ENCODE measurements at regions not wholly inside any gene's neighbourhood (a gene's known extent, or its start where the extent isn't known, plus 50 kb on each side); places are given as distances from the start of the nearest gene placed in this dataset.

- no peak for TF ChIP-seq RAD21 (conservative IDR thresholded peaks at IDR 0.05 in 1 of 2, IDR thresholded peaks at IDR 0.05 in 1 of 2)
- TF ChIP-seq CTCF (IDR thresholded peaks at IDR 0.05) = no peak
- TF ChIP-seq HDAC2 (IDR thresholded peaks at IDR 0.05) = no peak
- TF ChIP-seq EP300 (IDR thresholded peaks at IDR 0.05) = no peak
- TF ChIP-seq NR3C1 (IDR thresholded peaks at IDR 0.05) = no peak
- no peak for TF ChIP-seq REST (IDR thresholded peaks at IDR 0.05)
- TF ChIP-seq CEBPB (IDR thresholded peaks at IDR 0.05) = no peak
- TF ChIP-seq RFX5 (IDR thresholded peaks at IDR 0.05) = no peak
- no peak for TF ChIP-seq RNF2 (IDR thresholded peaks at IDR 0.05; ENCODE audit: borderline replicate concordance, low read depth)
- no peak for TF ChIP-seq KDM5A (IDR thresholded peaks at IDR 0.05)
- no peak for TF ChIP-seq EHMT2 (IDR thresholded peaks at IDR 0.05; ENCODE audit: low read depth)
Observed at GRCh38 chr16:16997349-16997748, 473.4 kb downstream of the XYLT1 start.
